GM21528 (cell line): ENCODE measurements at regions not wholly inside any gene's neighbourhood (a gene's known extent, or its start where the extent isn't known, plus 50 kb on each side); places are given as distances from the start of the nearest gene placed in this dataset.
"Not testable (repeated sequence)": the region's sequence is repeated elsewhere in the genome, so short reads cannot be mapped to it uniquely, and the experiment has no call there.

ENCODE experiments used
- ATAC-seq: cut with Tn5 transposase; IDR thresholded peaks from one replicate; pipeline ENCODE4 v1.9.1; 2021; ENCODE audit warnings: mild to moderate bottlenecking, moderate library complexity; ENCODE audit not compliant: unreplicated experiment, low FRiP score

DNA sequence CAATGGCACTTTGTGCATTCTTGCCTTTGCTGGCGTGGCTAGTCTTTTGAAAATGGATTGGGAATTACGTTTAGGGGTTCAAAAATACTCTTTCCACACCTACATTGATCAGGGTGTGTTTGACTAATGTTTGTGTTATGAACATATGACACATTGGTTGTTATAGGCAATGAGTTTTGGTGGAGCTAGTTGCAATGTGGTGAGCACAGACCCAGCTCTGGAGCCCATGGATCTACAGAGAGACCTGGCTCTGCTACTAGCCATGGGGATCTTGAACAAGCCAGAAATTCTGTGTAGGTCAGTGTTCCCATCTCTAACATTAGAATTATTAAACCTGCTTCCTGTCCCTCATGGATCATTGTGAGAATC lies 222.4 kb upstream of the UBL3 start:
- ATAC-seq = no peak

DNA sequence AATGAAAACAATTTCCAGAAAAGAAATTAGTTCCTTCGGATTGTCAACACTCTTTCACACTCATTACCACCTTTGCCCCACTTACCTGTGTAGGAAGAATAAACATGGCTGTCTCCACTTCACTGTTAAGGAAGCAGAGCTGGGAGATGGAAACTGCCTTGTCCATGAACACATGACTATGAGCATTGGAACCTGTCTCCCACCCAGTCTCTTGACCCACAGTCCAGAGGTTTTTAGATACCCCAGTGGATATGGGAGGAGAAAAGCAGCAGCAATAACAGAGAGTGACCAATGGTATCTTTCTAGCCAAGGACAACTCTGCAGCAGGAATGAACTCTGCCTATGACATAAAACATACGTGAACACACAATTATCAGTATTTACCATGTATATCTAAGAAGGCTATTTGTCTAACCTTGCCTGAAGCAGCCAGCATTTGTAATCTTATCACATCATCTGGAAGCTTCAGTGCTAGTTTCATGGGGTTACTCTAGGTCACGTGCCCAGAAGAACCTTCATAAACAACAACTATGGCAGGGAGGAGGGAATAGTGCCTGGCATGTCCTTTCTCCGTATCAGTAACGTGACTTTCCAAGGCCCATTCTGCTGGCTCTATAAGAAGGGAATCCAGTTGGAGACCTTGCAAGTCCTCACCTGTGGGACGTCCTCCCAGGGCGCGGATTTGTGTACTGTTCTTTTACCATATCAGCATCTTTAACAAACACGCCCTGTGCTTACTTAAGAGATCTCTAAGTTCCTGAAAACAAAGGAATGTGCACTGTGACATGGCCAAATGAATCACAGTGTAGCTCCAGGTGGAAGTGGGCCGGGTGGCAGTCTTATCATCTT lies 221.8 kb upstream of the UBL3 start:
- no peak for ATAC-seq

DNA sequence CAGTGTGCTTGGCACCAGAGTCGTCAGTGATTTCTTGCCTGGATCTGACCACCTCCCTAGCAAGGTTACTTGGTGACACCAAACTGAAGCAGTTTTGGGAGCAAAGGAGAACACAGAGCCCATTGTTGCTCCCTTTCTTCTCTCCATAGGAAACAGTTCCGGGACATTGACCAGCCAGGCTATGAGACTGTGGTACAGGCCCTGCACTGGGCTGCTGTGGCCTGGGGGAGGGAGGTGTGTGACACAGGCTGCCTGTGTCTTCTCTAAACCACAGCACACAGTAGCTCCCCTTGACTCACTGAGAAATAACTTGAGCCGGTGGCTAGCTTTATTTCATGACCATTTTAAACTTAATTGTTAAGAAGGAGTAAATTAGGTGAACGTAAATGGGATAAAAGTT lies 214.8 kb upstream of the UBL3 start:
- no peak for ATAC-seq

DNA sequence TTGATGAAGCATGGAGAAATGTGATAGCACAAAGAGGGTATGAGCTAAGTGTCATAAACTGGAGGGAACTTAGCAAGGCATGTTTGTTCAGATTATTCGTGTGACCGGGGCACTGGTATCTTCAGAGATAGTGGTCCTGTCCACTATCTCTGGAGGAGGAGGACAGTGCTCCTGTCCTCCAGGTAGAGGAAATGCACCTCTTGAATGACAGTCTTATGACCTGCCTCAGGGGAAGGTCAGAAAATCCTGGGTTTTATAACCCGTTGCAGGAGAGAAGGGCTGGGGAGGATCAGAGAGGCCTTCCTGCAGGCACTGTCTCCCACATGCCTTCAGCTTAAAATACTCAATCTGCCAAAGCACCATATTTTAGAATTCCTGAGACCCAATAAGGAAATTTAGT lies 213.5 kb upstream of the UBL3 start:
- no peak for ATAC-seq

DNA sequence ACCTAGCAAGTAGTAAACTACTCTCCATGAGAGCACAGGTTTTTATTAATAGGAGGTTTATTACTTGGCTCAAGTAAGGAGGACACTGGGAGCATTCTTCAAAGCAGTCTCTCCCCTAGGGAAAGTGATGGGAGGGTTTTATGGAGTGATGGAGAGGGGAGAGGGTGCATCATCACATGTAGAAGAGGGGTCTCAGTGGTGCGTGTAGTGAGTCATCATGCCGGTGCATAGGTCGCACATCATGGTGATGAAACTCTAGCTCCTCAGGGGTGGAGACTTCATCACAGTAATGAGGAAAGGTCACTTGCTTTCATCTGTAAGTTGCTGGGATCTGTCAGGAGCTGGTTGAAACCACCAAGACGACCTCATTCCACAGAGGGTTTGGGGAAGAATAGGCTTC lies 210.8 kb upstream of the UBL3 start:
- ATAC-seq = no peak

DNA sequence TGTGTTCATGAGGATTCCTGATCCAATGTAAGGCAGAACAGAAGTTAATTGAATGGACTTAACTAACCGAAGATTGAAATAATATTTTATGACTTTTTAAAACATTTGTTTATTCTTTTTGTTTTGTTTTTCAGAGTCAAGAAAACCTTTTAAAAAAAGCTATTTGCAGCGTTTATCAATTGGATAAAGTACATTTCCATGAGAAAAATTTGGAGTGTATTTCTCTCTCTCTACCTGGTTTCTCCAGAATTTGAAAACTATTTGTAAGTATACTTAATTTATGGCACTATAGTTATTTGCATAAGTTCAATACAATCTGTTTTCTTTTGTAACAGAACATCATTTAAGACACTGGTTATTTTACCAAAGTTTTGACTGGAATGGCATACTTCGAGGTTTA lies 208.0 kb upstream of the UBL3 start:
- no peak for ATAC-seq

DNA sequence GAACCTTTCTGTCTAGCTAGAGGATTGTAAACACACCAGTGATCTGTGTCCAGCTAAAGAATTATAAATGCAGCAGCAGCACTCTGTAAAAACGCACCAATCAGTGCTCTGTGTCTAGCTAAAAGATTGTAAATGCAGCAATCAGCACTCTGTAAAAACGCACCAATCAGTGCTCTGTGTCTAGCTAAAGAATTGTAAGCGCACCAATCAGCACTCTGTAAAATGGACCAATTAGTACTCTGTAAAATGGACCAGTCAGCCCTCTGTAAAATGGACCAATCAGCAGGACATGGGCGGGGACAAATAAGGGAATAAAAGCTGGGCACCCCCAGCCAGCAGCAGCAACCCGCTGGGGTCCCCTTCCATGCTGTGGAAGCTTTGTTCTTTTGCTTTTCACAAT lies 204.1 kb upstream of the UBL3 start:
- ATAC-seq = not testable (repeated sequence)

DNA sequence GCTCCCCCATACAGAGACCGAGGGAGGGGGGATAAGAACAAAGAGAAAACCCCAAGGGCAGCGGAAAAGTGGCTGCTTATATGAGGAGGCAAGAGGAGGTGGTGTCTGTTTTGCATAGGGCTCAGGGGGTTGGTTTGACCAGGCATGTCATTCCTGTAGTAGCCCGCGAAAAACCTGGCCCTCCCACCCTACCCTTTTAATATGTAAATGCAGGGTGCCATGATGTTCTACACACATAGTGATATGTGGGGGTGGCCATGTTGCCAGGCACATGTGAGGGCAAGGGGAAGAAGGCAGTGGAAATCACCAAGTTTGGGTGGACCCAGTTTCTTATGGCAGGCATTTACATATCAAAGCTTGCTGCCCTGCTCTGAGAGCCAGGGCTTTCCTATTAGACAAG lies 203.5 kb upstream of the UBL3 start:
- ATAC-seq = no peak

DNA sequence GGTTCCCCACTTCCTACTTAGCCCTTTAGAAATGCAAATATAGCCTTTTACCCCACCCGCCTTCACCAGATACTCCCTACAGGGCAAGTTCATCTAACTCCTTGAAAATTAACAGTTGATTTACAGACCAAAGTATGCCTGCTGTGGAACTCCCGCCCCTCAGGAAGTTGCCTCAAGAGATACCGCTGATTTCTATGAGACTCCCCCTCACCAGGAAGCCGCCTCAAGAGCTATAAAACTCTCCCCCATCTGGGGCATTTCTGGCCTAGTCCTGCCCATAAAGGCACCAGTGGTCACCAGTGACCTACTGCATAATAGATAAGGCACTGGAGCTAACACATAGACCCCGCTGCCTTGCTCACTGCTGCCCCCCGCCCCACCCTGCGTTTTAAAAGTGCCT lies 201.7 kb upstream of the UBL3 start:
- ATAC-seq = no peak

DNA sequence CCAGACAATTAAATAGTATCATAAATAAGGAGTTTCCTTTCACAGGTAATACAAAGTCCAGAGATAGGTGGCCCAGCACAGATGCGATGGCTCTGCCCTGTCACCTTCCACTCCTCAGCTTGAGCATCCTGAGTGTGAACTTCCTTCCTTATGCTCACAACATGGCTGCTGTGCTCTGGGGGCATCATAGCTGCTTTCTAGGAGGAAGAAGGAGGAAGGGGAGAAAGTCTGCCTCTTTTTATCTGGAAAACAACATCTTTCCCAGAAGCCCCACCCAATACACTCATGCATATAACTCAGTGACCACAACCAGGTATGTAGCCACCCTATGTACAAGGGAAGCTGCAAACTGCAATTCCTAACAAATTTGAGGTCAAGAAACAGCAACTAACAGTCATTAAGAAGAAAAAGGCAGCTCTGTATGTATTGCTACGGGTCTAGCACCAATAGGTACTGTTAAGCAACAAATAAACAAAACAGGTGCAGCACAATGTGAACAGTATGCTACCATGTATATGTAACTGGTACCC lies 201.2 kb upstream of the UBL3 start:
- ATAC-seq = no peak

DNA sequence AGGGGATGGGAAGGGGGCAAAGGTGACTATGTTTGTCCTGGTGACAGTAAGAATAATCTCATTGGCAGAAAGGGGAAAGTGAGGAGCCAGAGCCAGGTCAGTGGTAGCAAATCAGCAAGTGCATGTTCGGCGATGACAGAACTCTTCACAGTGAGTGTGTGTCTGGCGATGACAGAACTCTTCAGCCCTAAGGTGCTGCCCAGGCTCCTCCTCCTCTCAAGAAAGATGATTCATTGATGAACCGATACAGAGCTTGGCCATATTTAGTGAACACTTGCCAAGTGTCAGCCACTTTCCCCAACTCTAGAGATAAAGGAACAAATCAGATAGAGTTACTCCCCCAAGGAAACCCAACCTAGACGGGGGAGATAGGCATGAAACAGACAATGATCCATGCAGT lies 199.3 kb upstream of the UBL3 start:
- ATAC-seq = no peak

DNA sequence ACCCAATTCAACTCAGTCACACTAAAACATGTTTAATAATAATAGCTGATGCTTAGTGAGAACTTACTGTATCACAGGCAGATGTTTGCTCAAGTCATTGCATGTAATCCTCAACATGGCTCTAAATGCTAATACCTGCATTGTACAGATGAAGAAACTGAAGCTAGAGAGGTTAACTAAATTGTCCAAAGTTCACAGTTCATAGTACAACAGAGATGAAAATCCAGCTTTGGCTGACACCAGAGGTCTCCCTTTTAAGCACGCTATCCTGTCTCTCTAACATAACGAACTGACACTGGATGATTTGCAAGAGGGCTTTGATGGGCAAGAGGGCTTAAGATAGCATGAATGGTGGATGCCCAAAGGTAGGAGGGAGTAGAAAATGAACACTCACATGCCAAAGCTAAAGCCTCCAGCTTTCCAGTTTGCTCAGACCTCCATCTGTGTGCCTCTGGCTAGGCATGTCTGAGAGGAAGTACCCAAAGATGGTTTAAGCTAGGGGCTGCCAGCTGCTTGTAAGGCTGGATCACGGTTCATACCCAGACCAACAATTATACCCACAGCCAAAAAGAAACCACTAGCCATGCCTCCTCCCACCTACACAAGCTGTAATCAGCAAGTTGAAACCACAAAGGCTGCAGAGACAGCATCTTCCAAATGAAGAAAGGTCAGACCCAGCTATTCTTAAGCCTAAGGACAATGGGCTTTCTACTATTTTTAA lies 196.9 kb upstream of the UBL3 start:
- no peak for ATAC-seq

DNA sequence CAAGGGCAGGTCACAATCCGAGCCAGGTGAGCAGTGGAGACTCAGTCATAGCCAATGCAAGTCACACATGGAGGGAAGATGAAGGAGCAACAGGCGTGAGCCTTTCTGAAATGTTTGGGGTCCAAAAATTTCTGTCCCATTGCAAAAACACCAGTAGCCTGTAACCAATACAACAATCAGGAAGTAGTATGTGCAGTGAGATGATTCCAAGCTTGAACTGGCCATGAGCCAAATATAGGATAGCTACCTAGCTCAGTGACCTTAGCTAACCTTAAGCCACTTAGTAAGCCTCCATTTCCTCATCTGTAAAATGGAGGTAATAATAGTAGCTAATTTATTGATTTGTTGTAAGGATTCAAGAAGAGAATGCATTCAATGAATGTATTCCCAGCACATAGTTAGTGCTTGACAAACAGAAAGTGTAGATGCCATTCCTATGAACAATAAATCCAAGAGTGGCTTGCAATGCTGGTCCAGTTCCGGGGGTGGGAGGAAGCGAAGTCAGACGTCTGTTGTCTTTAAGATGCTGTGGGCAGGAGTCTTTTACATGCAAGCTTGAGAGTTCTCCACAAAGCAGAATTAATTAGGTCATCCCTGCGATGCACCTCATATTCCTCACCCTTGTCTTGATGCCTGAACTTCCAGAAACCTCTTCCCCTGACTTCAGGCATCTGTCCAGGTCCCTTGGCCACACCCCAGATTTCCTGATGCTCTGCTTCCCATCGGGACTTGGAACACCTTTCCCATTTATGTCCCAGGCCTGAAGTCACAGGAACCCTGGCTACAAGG lies 195.7 kb upstream of the UBL3 start:
- ATAC-seq = no peak

DNA sequence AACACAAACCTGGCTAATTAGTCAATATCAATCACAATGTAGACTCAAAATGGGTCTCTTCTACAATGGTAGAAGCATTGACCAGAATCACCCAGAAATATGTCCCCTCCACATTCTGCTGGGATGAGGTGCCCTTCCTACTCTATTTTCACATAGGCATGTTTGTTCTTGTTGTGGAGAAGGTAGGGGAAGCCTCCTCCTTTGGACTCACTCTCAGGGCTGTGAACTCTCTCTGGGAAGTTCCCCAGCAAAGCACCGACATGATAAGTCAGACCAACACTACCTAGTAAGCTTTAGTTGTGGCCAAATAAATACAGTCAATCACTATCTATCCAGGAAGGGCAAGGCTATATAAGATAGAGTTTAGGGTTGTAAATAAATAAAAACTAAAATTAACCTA lies 194.5 kb upstream of the UBL3 start:
- no peak for ATAC-seq

DNA sequence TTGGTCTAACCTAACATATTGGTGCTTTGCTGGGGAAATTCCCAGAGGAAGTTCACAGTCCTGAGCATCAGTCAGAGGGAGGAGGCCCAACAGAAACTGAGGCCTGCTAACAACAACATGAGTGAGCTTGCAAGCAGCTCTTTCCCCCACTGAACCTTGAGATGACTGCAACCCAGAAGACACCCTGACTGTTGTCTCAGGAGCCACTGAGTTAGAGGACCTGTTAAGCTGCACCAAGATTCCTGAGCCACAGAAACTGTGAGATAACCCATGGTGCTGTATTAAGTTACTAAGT lies 193.2 kb upstream of the UBL3 start:
- ATAC-seq = no peak

DNA sequence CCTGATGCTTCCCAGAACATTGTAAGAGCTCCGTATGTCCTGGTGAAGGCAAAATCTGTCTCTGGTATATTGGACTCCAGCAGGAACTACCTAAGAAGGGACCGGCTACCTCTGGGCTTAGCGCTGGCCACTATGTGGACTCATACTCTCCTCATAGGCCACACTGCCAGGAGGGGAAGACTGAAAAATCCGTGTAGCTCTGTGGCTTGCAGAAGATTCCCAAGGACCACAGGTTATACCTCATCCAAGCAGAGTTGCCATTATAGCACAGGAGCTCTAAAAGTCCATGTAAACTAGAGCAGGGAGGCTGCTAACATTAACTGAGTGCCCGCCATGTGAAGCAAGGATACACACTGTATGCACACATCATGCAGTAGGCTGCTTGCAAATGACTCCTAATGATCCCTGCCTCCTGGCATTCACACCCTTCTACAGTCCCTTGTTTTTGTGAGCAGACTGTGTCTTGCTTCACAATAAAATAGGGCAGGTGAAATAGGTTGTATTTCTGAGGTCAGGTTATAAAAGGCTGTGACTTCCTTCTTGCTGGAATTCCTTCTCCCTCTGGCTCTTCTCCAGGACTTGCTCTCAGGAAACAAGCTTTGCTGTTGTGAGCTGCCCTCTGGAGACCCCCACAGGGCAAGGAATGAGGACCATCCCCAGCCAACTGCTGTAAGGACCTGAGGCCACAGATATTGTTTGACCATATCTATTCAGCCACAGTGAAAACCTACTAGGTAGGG lies 192.6 kb upstream of the UBL3 start:
- no peak for ATAC-seq

DNA sequence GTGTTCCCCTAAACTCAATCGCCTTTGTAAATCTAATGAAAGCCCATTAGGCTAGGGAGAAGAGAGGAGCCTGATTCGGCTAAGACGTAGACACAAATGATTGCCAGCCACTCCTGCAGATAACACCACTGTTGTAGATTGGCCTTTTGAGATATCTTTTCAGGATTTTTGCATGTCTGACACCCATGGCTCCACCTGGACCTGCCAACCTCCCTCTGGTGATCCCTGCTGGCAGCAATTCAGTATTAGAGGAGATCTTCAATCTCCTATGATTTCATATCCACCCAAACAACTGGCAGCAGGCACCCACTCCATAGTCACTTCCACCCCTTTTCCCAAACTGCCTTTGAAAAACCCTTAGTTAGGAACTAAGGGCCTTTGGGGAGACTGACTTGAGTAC lies 191.9 kb upstream of the UBL3 start:
- no peak for ATAC-seq

DNA sequence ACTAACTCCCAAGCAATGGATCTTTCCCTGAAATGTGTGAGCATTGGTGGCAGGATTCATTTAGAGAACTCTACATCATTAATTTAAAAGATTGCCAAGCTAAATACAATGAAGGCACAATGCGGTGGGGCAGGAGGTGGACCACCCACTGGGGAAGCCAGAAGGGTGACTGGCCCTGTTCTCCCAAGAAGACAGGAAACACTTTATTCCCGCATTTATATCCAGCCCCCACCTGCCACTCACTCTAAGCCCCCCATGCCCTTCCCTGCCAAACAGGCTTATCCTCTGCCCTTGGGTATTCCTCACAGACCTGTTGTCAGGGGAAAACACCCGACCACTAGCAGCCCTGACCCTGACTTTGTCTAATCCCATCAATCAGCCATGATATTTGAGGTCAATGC lies 189.1 kb upstream of the UBL3 start:
- no peak for ATAC-seq

DNA sequence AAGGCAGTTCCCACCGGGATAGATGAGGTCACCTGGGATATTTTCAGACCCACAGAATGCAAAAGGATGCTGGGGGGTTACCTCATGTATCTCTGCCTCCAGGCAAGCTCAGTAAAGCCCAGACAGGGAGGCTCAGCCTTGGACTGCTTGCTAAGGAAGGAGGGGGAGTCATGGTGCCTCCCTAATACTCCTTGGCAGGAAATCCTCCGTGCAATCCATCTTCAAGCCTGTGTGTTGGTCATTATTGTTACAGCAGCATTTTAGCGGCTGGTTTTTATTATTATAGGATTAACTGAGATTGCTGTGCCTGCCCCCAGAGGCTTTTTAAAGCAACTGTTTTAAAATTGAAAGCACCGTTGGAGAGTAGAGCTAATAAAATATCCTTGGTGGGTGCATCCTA lies 188.5 kb upstream of the UBL3 start:
- no peak for ATAC-seq

DNA sequence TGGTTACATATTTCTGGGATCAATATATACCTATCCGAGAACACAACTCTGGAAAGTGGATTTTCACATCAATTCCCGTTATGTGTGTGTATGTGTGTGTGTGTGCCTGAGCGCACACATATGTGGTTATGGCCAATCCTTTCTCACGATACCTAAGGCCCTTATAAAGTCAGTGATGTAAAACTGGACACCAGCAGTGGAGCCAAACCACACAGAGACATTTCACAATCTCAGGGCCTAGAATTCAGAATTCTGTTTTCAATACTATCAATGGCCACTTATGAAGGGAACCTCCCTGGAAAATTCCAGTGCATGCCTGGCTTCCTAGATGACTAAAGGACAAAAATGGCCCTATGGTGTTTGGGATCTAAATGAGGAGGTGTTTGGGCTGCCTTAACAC lies 187.3 kb upstream of the UBL3 start:
- no peak for ATAC-seq

DNA sequence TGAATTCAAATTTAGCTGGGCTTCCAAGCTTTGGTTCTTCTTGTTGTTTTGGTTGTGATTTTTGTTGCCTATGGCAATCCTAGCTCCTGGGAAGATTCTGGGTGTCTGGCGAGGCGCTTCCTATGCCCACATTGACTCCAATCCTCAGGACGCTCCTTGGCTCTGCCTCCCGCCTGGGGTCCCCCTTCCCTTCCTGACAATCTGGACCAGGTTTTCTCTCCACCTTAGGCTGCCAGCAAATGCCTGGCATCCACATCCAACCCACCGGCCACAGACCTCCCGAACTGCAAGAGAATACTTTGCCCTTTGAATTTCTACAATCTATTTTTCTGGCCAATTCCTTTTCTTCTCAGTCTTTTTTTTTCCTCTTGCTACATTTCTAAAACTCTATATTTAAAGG lies 186.9 kb upstream of the UBL3 start:
- ATAC-seq = no peak
